Loucy (cell line): ENCODE measurements at regions not wholly inside any gene's neighbourhood (a gene's known extent, or its start where the extent isn't known, plus 50 kb on each side); places are given as distances from the start of the nearest gene placed in this dataset.
A peak's percentile ranks its signal among the peaks of the same experiment; 100 is the strongest.

Source experiments
- H2AFZ ChIP-seq: fragments of 200-600 bp; sonication (generic); 2 replicates; pipeline ENCODE4 v1.6.0; 2016; ENCODE audit warnings: antibody characterized with exemption, mild to moderate bottlenecking, low read length, moderate library complexity
- H3F3A ChIP-seq: fragments of 200-600 bp; 2 replicates; pipeline ENCODE4 v1.6.0; 2016; ENCODE audit warnings: antibody characterized with exemption, low read depth, mild to moderate bottlenecking
- H3K27me3 ChIP-seq: fragments of 200-600 bp; sonication (generic); 2 replicates; pipeline ENCODE4 v1.6.1; 2014; ENCODE audit warnings: low read length, mild to moderate bottlenecking; ENCODE audit not compliant: insufficient read depth, poor library complexity, severe bottlenecking
- H3K36me3 ChIP-seq: fragments of 200-600 bp; sonication (generic); 2 replicates; pipeline ENCODE4 v1.6.1; 2016; ENCODE audit warnings: low read length; ENCODE audit not compliant: insufficient read depth
- H3K4me1 ChIP-seq: fragments of 200-600 bp; sonication (generic); 2 replicates; pipeline ENCODE4 v1.5.1; 2014; ENCODE audit warnings: low read length, mild to moderate bottlenecking; ENCODE audit not compliant: insufficient read depth, poor library complexity, severe bottlenecking
- H3K4me2 ChIP-seq: fragments of 200-600 bp; sonication (generic); 2 replicates; pipeline ENCODE4 v1.6.0; 2014; ENCODE audit warnings: antibody characterized with exemption, low read length, low read depth, mild to moderate bottlenecking; ENCODE audit not compliant: poor library complexity, severe bottlenecking
- H3K4me3 ChIP-seq: fragments of 200-600 bp; sonication (generic); 2 replicates; pipeline ENCODE4 v1.5.1; 2014; ENCODE audit warnings: low read length, mild to moderate bottlenecking, mixed read lengths; ENCODE audit not compliant: poor library complexity, severe bottlenecking
- H3K79me2 ChIP-seq: fragments of 200-600 bp; sonication (generic); 2 replicates; pipeline ENCODE4 v1.6.1; 2014; ENCODE audit warnings: low read length; ENCODE audit not compliant: insufficient read depth
- H3K9ac ChIP-seq: fragments of 200-600 bp; sonication (generic); 2 replicates; pipeline ENCODE4 v1.6.0; 2014; ENCODE audit warnings: mild to moderate bottlenecking, low read depth, low read length, moderate library complexity; ENCODE audit not compliant: poor library complexity, severe bottlenecking
- H3K9me2 ChIP-seq: fragments of 200-600 bp; sonication (generic); replicated peaks from 2 replicates; pipeline ENCODE4 v1.6.1; 2016; ENCODE audit warnings: low read depth, low read length, mixed read lengths
- H3K9me3 ChIP-seq: fragments of 200-600 bp; sonication (generic); 2 replicates; pipeline ENCODE4 v1.6.1; 2014; ENCODE audit warnings: mild to moderate bottlenecking, antibody characterized with exemption, low read length, low read depth; ENCODE audit not compliant: insufficient read depth
- H4K20me1 ChIP-seq: fragments of 200-600 bp; sonication (generic); 2 replicates; pipeline ENCODE4 v1.6.0; 2014; ENCODE audit warnings: antibody characterized with exemption, low read length, mild to moderate bottlenecking; ENCODE audit not compliant: insufficient read depth, poor library complexity, severe bottlenecking
- CTCF ChIP-seq: fragments of 200-600 bp; sonication (generic); conservative IDR thresholded peaks from 2 replicates; pipeline ENCODE4 v1.5.1; 2014; ENCODE audit warnings: mild to moderate bottlenecking, antibody characterized with exemption, low read length
- EZH2phosphoT487 ChIP-seq: fragments of 200-600 bp; IDR thresholded peaks from 2 replicates; pipeline ENCODE4 v1.6.1; 2018; ENCODE audit warnings: antibody characterized with exemption, mild to moderate bottlenecking, moderate library complexity, borderline replicate concordance

- H2AFZ ChIP-seq, result no peak overlapping the region
- H3K4me1 ChIP-seq, result no peaks in the 10 kb centered on the region
- no peaks in the 10 kb centered on the region for H3K36me3 ChIP-seq
- H3K9me3 ChIP-seq, result no peaks in the 10 kb centered on the region
- peak; percentile 97 for TF ChIP-seq CTCF
- TF ChIP-seq EZH2phosphoT487, result no peak
- no peak overlapping the region for H3K9ac ChIP-seq
- no peak overlapping the region for H3K4me3 ChIP-seq
- no peaks in the 10 kb centered on the region for H3K79me2 ChIP-seq
- no peaks in the 10 kb centered on the region for H4K20me1 ChIP-seq
- H3K27me3 ChIP-seq, result no peaks in the 10 kb centered on the region
- H3K9me2 ChIP-seq, result no peaks in the 10 kb centered on the region
- no peak overlapping the region for H3K4me2 ChIP-seq
- no peaks in the 10 kb centered on the region for H3F3A ChIP-seq
Observed at GRCh38 chr18:27599202-27599829, 414.2 kb upstream of the CHST9 start.

GRCh38 chr18:27595113-27595838 is 410.2 kb upstream of the CHST9 start:
- no peaks in the 10 kb centered on the region for H3K27me3 ChIP-seq
- H4K20me1 ChIP-seq, result no peaks in the 10 kb centered on the region
- no peak overlapping the region for H3K4me2 ChIP-seq
- no peaks in the 10 kb centered on the region for H3K9me2 ChIP-seq
- H3K9me3 ChIP-seq, result no peaks in the 10 kb centered on the region
- no peaks in the 10 kb centered on the region for H3F3A ChIP-seq
- H3K9ac ChIP-seq, result no peak overlapping the region
- no peak overlapping the region for H3K4me3 ChIP-seq
- no peaks in the 10 kb centered on the region for H3K4me1 ChIP-seq
- no peaks in the 10 kb centered on the region for H3K36me3 ChIP-seq
- no peak overlapping the region for H2AFZ ChIP-seq
- TF ChIP-seq CTCF (no peak), EZH2phosphoT487 (no peak)
- no peaks in the 10 kb centered on the region for H3K79me2 ChIP-seq

- H3K79me2 ChIP-seq, result no peaks in the 10 kb centered on the region
- no peaks in the 10 kb centered on the region for H4K20me1 ChIP-seq
- no peak overlapping the region for H3K4me3 ChIP-seq
- no peaks in the 10 kb centered on the region for H3K9me2 ChIP-seq
- TF ChIP-seq CTCF (no peak), EZH2phosphoT487 (no peak)
- no peaks in the 10 kb centered on the region for H3F3A ChIP-seq
- no peaks in the 10 kb centered on the region for H3K4me1 ChIP-seq
- no peak overlapping the region for H3K9ac ChIP-seq
- no peak overlapping the region for H2AFZ ChIP-seq
- no peaks in the 10 kb centered on the region for H3K9me3 ChIP-seq
- H3K27me3 ChIP-seq, result no peaks in the 10 kb centered on the region
- H3K36me3 ChIP-seq, result no peaks in the 10 kb centered on the region
- no peak overlapping the region for H3K4me2 ChIP-seq
Observed at GRCh38 chr18:27585602-27586173, 400.6 kb upstream of the CHST9 start.
